Activated gamma-delta T cell treated with anti-CD3 and anti-CD28 coated beads, Interleukin-2, amount 50 U/mL, for 16 hours (primary cell): ENCODE measurements at regions not wholly inside any gene's neighbourhood (a gene's known extent, or its start where the extent isn't known, plus 50 kb on each side); places are given as distances from the start of the nearest gene placed in this dataset.
"Not testable (repeated sequence)": the region's sequence is repeated elsewhere in the genome, so short reads cannot be mapped to it uniquely, and the experiment has no call there.

Experiments
- DNase-seq: peaks from one replicate; pipeline ENCODE4 v3.0.0-alpha.2; 2020; ENCODE audit warnings: low read depth

- DNase-seq: not testable (repeated sequence)
Measured at GRCh38 chr5:96319981-96320739, 112.9 kb downstream of the PCSK1 start.

- no peak for DNase-seq
Measured at GRCh38 chr5:96318569-96319110, 114.4 kb downstream of the PCSK1 start.

- no peak for DNase-seq
Measured at GRCh38 chr5:96317945-96318344, 115.1 kb downstream of the PCSK1 start.

- DNase-seq: no peak
Measured at GRCh38 chr5:96316487-96316886, 116.6 kb downstream of the PCSK1 start.

GRCh38 chr5:96316017-96316416 lies 117.0 kb downstream of the PCSK1 start:
- no peak for DNase-seq

GRCh38 chr5:96315431-96315830 lies 117.6 kb downstream of the PCSK1 start:
- no peak for DNase-seq

- no peak for DNase-seq
Measured at GRCh38 chr5:96312383-96312782, 120.7 kb downstream of the PCSK1 start.

- not testable (repeated sequence) for DNase-seq
Measured at GRCh38 chr5:96307047-96307446, 126.0 kb downstream of the PCSK1 start.

- DNase-seq: no peak
Measured at GRCh38 chr5:96302174-96302738, 130.8 kb downstream of the PCSK1 start.

GRCh38 chr5:96300976-96301375 lies 132.1 kb downstream of the PCSK1 start:
- no peak for DNase-seq

GRCh38 chr5:96297867-96298266 lies 135.2 kb downstream of the PCSK1 start:
- no peak for DNase-seq

GRCh38 chr5:96297290-96297689 lies 135.8 kb downstream of the PCSK1 start:
- no peak for DNase-seq

- DNase-seq: no peak
Measured at GRCh38 chr5:96294884-96295202, 138.2 kb downstream of the PCSK1 start.

GRCh38 chr5:96293966-96294883 lies 138.8 kb downstream of the PCSK1 start:
- no peak for DNase-seq

GRCh38 chr5:96292582-96293247 lies 140.3 kb downstream of the PCSK1 start:
- no peak for DNase-seq

GRCh38 chr5:96289287-96289686 lies 143.8 kb downstream of the PCSK1 start:
- not testable (repeated sequence) for DNase-seq

- DNase-seq: no peak
Measured at GRCh38 chr5:96288845-96289185, 144.2 kb downstream of the PCSK1 start.

GRCh38 chr5:96288166-96288844 lies 144.7 kb downstream of the PCSK1 start:
- no peak for DNase-seq

GRCh38 chr5:96287136-96287535 lies 145.9 kb downstream of the PCSK1 start:
- no peak for DNase-seq

- DNase-seq: no peak
Measured at GRCh38 chr5:96285823-96286222, 147.2 kb downstream of the PCSK1 start.

GRCh38 chr5:96284727-96285389 lies 148.2 kb downstream of the PCSK1 start:
- no peak for DNase-seq
